OCI-LY7 (cell line): ENCODE measurements at regions not wholly inside any gene's neighbourhood (a gene's known extent, or its start where the extent isn't known, plus 50 kb on each side); places are given as distances from the start of the nearest gene placed in this dataset.

Source experiments
- BruUV-seq: library from RNA; stranded (reverse); fragments of 400-500 nt; replicated peaks from 2 replicates; lab custom pipeline; 2021; lab: Mats Ljungman, UMichigan
- CTCF ChIA-PET: fragments of 300-600 bp; sonication (Branson Sonifier 250); formaldehyde crosslinking; loops from one replicate; lab custom pipeline; 2022; ENCODE audit warnings: antibody characterized with exemption; ENCODE audit not compliant: unreplicated experiment; lab: Charles Lee
- POLR2A ChIA-PET: fragments of 300-600 bp; sonication (Branson Sonifier 250); formaldehyde crosslinking; loops from one replicate; lab custom pipeline; 2022; ENCODE audit warnings: antibody characterized with exemption; lab: Charles Lee
- DNase-seq: peaks from one replicate; pipeline ENCODE4 v3.0.0-alpha.2; 2015; ENCODE audit warnings: low spot score
- H2AFZ ChIP-seq: fragments of 200-600 bp; sonication (generic), shearing (Covaris generic); 2 replicates; pipeline ENCODE4 v1.6.1; 2014; ENCODE audit warnings: mild to moderate bottlenecking, antibody characterized with exemption, low read length, moderate library complexity
- H3K27ac ChIP-seq: fragments of 200-600 bp; sonication (generic); 2 replicates; pipeline ENCODE4 v1.5.1; 2014; ENCODE audit warnings: mixed run types, low read depth, mild to moderate bottlenecking, moderate library complexity, low read length, inconsistent platforms; ENCODE audit not compliant: poor library complexity, severe bottlenecking
- H3K36me3 ChIP-seq: fragments of 200-600 bp; sonication (generic); 2 replicates; pipeline ENCODE4 v1.6.1; 2014; ENCODE audit warnings: mild to moderate bottlenecking, antibody characterized with exemption, low read length, moderate library complexity, mixed read lengths; ENCODE audit not compliant: insufficient read depth
- H3K4me1 ChIP-seq: fragments of 200-600 bp; sonication (generic); 2 replicates; pipeline ENCODE4 v1.5.1; 2014; ENCODE audit warnings: mild to moderate bottlenecking, low read length; ENCODE audit not compliant: insufficient read depth, poor library complexity, severe bottlenecking
- H3K4me2 ChIP-seq: fragments of 200-600 bp; sonication (generic); 2 replicates; pipeline ENCODE4 v1.6.1; 2014; ENCODE audit warnings: mild to moderate bottlenecking, low read length
- H3K4me3 ChIP-seq: fragments of 200-600 bp; sonication (generic); 2 replicates; pipeline ENCODE4 v1.5.1; 2014; ENCODE audit warnings: mild to moderate bottlenecking, low read depth, low read length; ENCODE audit not compliant: poor library complexity, severe bottlenecking
- H3K79me2 ChIP-seq: fragments of 200-600 bp; sonication (generic); 2 replicates; pipeline ENCODE4 v1.6.1; 2016; ENCODE audit warnings: low read depth, mild to moderate bottlenecking, low read length, moderate library complexity, mixed read lengths; ENCODE audit not compliant: insufficient read depth
- H3K9me2 ChIP-seq: fragments of 200-600 bp; sonication (generic); 2 replicates; pipeline ENCODE4 v1.6.1; 2016; ENCODE audit warnings: mild to moderate bottlenecking, low read length, mixed read lengths; ENCODE audit not compliant: insufficient read depth
- H3K9me3 ChIP-seq: fragments of 200-600 bp; sonication (generic); 2 replicates; pipeline ENCODE4 v1.6.1; 2014; ENCODE audit warnings: mild to moderate bottlenecking, mixed run types, low read length, mixed read lengths
- H4K20me1 ChIP-seq: fragments of 200-600 bp; sonication (generic); 2 replicates; pipeline ENCODE4 v1.6.1; 2014; ENCODE audit warnings: mild to moderate bottlenecking, antibody characterized with exemption, low read length, moderate library complexity, mixed read lengths; ENCODE audit not compliant: insufficient read depth
- EZH2phosphoT487 ChIP-seq: fragments of 200-600 bp; sonication (generic); IDR thresholded peaks from 2 replicates; pipeline ENCODE4 v1.6.1; 2018; ENCODE audit warnings: low read depth, borderline replicate concordance, mild to moderate bottlenecking, mixed run types, antibody characterized with exemption, low read length, moderate library complexity, mixed read lengths
- intact Hi-C: fragments of 100-400 bp; cut with micrococcal nuclease; formaldehyde crosslinking; loops from one replicate; pipeline ENCODE4 v1.10.0; 2022; ENCODE audit not compliant: unreplicated experiment
- TF ChIP-seq, protein P1 (sequence below): fragments of 200-600 bp; sonication (generic); conservative IDR thresholded peaks from 2 replicates; pipeline ENCODE4 v1.5.1; 2014; ENCODE audit warnings: mild to moderate bottlenecking, antibody characterized with exemption, low read length, moderate library complexity, mixed read lengths

DNA sequence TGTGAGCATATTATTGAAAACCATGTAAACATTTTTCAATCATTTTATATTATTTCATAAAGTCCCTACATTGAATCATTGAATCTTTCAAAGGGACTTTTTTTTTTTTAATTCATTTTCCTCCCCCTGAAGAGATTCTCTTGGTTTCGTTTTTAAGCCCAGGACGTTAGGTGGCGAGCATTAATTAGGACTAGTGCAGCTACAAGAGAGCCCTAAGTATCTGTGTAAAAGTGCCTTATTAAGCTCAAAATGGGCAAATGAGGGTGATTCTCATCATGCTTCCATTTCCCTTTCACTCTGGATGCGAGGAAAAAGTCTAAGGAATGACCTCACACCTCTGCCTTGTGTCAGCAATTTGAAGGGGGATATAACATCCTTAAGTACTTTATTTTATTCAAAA is 517.9 kb upstream of the ITGA1 start:
- Histone ChIP-seq H3K27ac (no peak overlapping the region), H4K20me1 (no peaks in the 10 kb centered on the region), H2AFZ (no peak overlapping the region), H3K9me3 (no peaks in the 10 kb centered on the region), H3K36me3 (no peaks in the 10 kb centered on the region), H3K79me2 (no peaks in the 10 kb centered on the region), H3K4me2 (no peak overlapping the region), H3K9me2 (no peaks in the 10 kb centered on the region), H3K4me3 (no peak overlapping the region), H3K4me1 (no peaks in the 10 kb centered on the region)
- no peak for TF ChIP-seq EZH2phosphoT487
- TF ChIP-seq, protein P1, sequence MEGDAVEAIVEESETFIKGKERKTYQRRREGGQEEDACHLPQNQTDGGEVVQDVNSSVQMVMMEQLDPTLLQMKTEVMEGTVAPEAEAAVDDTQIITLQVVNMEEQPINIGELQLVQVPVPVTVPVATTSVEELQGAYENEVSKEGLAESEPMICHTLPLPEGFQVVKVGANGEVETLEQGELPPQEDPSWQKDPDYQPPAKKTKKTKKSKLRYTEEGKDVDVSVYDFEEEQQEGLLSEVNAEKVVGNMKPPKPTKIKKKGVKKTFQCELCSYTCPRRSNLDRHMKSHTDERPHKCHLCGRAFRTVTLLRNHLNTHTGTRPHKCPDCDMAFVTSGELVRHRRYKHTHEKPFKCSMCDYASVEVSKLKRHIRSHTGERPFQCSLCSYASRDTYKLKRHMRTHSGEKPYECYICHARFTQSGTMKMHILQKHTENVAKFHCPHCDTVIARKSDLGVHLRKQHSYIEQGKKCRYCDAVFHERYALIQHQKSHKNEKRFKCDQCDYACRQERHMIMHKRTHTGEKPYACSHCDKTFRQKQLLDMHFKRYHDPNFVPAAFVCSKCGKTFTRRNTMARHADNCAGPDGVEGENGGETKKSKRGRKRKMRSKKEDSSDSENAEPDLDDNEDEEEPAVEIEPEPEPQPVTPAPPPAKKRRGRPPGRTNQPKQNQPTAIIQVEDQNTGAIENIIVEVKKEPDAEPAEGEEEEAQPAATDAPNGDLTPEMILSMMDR, result no peak
- no peak for DNase-seq
- intact Hi-C loops, result no loop called here
- no TSS peak for BruUV-seq
- POLR2A ChIA-PET, result no interaction called here
- CTCF ChIA-PET, result no interaction called here

- H3K9me2 ChIP-seq, result no peaks in the 10 kb centered on the region
- DNase-seq, result no peak
- no peaks in the 10 kb centered on the region for H3K9me3 ChIP-seq
- H3K4me2 ChIP-seq, result no peak overlapping the region
- no peaks in the 10 kb centered on the region for H3K79me2 ChIP-seq
- no peak overlapping the region for H3K4me3 ChIP-seq
- H3K27ac ChIP-seq, result no peak overlapping the region
- BruUV-seq, result no TSS peak
- intact Hi-C loops, result no loop called here
- ChIA-PET CTCF (no interaction called here), POLR2A (no interaction called here)
- no peaks in the 10 kb centered on the region for H3K36me3 ChIP-seq
- no peaks in the 10 kb centered on the region for H4K20me1 ChIP-seq
- TF ChIP-seq, protein P1, result no peak
- TF ChIP-seq EZH2phosphoT487, result no peak
- H3K4me1 ChIP-seq, result no peaks in the 10 kb centered on the region
- H2AFZ ChIP-seq, result no peak overlapping the region
Observed at GRCh38 chr5:52275639-52276038, 512.1 kb upstream of the ITGA1 start.

- H2AFZ ChIP-seq, result no peak overlapping the region
- BruUV-seq, result no TSS peak
- H3K9me3 ChIP-seq, result no peaks in the 10 kb centered on the region
- H3K36me3 ChIP-seq, result no peaks in the 10 kb centered on the region
- ChIA-PET POLR2A (no interaction called here), CTCF (no interaction called here)
- no peak overlapping the region for H3K4me2 ChIP-seq
- TF ChIP-seq EZH2phosphoT487, result no peak
- TF ChIP-seq, protein P1, result no peak
- no peaks in the 10 kb centered on the region for H4K20me1 ChIP-seq
- no peak for DNase-seq
- H3K9me2 ChIP-seq, result no peaks in the 10 kb centered on the region
- H3K4me3 ChIP-seq, result no peak overlapping the region
- H3K27ac ChIP-seq, result no peak overlapping the region
- intact Hi-C loops, result no loop called here
- H3K4me1 ChIP-seq, result no peaks in the 10 kb centered on the region
- H3K79me2 ChIP-seq, result no peaks in the 10 kb centered on the region
Observed at GRCh38 chr5:52277101-52277500, 510.6 kb upstream of the ITGA1 start.
